Caco-2 (cell line): ENCODE measurements at regions not wholly inside any gene's neighbourhood (a gene's known extent, or its start where the extent isn't known, plus 50 kb on each side); places are given as distances from the start of the nearest gene placed in this dataset.

ENCODE experiments used
- BruUV-seq: library from RNA; stranded (reverse); fragments of 400-500 nt; replicated peaks from 2 replicates; lab custom pipeline; 2021; lab: Mats Ljungman, UMichigan
- CTCF ChIA-PET: fragments of 300-600 bp; sonication (Branson Sonifier 250); formaldehyde crosslinking; loops from one replicate; lab custom pipeline; 2022; ENCODE audit warnings: antibody characterized with exemption; lab: Charles Lee
- POLR2A ChIA-PET: fragments of 300-600 bp; sonication (Branson Sonifier 250); formaldehyde crosslinking; loops from one replicate; lab custom pipeline; 2022; ENCODE audit warnings: antibody characterized with exemption; lab: Charles Lee
- DNase-seq, 2 experiments: peaks; one replicate each; pipeline versions ENCODE4 v3.0.0 to v3.0.0-alpha.2; 2020 to 2022
- H3K27me3 ChIP-seq: replicated peaks from 2 replicates; pipeline ENCODE4 v1.6.0; 2011; ENCODE audit warnings: low read length; ENCODE audit not compliant: control insufficient read depth, insufficient read depth
- H3K36me3 ChIP-seq: 2 replicates; pipeline ENCODE4 v1.5.1; 2011; ENCODE audit warnings: low read length; ENCODE audit not compliant: control insufficient read depth, insufficient read depth
- H3K4me1 ChIP-seq: fragments of 250-450 bp; sonication (Bioruptor Pico); 2 replicates; pipeline ENCODE4 v1.5.1; 2020; ENCODE audit warnings: mild to moderate bottlenecking
- H3K4me3 ChIP-seq: 2 replicates; pipeline ENCODE4 v1.5.1; 2011; ENCODE audit warnings: low read depth, mild to moderate bottlenecking, control low read depth, low read length
- H3K9me3 ChIP-seq: fragments of 250-450 bp; sonication (Bioruptor Pico); 2 replicates; pipeline ENCODE4 v1.5.1; 2020; ENCODE audit warnings: mild to moderate bottlenecking, moderate library complexity
- H3K27ac Mint-ChIP-seq: one replicate; pipeline ENCODE4 v1.8.0; 2022; ENCODE audit warnings: mixed read lengths; ENCODE audit not compliant: unreplicated experiment
- H3K27me3 Mint-ChIP-seq: one replicate; pipeline ENCODE4 v1.8.0; 2022; ENCODE audit warnings: mixed read lengths; ENCODE audit not compliant: insufficient read depth, unreplicated experiment
- H3K36me3 Mint-ChIP-seq: one replicate; pipeline ENCODE4 v1.8.0; 2022; ENCODE audit warnings: mild to moderate bottlenecking, mixed read lengths; ENCODE audit not compliant: insufficient read depth, unreplicated experiment
- H3K4me1 Mint-ChIP-seq: one replicate; pipeline ENCODE4 v1.8.0; 2022; ENCODE audit warnings: low read depth, mixed read lengths; ENCODE audit not compliant: unreplicated experiment
- H3K4me3 Mint-ChIP-seq: one replicate; pipeline ENCODE4 v1.8.0; 2022; ENCODE audit warnings: mild to moderate bottlenecking, moderate library complexity, mixed read lengths; ENCODE audit not compliant: unreplicated experiment
- H3K9me3 Mint-ChIP-seq: one replicate; pipeline ENCODE4 v1.8.0; 2022; ENCODE audit warnings: mixed read lengths; ENCODE audit not compliant: unreplicated experiment
- intact Hi-C: fragments of 100-400 bp; cut with micrococcal nuclease; formaldehyde crosslinking; loops from one replicate; pipeline ENCODE4 v1.10.0; 2022; ENCODE audit not compliant: unreplicated experiment
- TF ChIP-seq, protein P1 (sequence below), 2 experiments: fragments of 200-600 bp in 1 of 2; IDR thresholded peaks; 1 replicate in 1 of 2; 2 replicates in 1 of 2; pipeline versions ENCODE4 v1.5.1 to v1.8.0; 2011 to 2022; ENCODE audit warnings: antibody characterized with exemption in 1 of 2, control low read depth in 1 of 2, inconsistent platforms in 1 of 2, low read depth in 1 of 2, low read length in 1 of 2, mild to moderate bottlenecking in 1 of 2, moderate library complexity in 1 of 2; ENCODE audit not compliant: insufficient read depth in 1 of 2, severe bottlenecking in 1 of 2, unreplicated experiment in 1 of 2

DNA sequence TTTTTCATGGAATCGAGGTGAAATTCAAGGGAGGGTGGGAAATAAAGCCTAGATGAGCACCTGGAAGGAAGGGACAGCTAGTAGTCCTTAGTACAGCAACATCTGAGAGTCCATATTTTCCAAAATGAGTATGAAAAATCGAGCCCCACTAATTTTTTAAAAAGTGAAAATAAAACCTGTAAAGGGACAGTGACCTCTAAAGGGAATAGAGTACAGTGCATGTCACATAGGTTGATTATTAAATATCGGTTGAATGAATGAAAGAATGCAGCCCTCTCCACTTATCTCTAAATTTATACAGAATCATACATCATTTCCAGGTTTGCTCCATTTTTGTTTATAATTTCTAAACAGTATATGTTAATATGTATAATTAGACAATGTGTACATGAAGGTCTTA lies 1088.5 kb upstream of the GHITM start:
- H3K36me3 Mint-ChIP-seq = no peaks in the 10 kb centered on the region
- no peaks in the 10 kb centered on the region for H3K9me3 ChIP-seq
- no peaks in the 10 kb centered on the region for H3K9me3 Mint-ChIP-seq
- ChIA-PET POLR2A (no interaction called here), CTCF (no interaction called here)
- no TSS peak for BruUV-seq
- H3K27me3 Mint-ChIP-seq = no peaks in the 10 kb centered on the region
- H3K27me3 ChIP-seq = no peaks in the 10 kb centered on the region
- no peaks in the 10 kb centered on the region for H3K4me1 Mint-ChIP-seq
- no peaks in the 10 kb centered on the region for H3K36me3 ChIP-seq
- TF ChIP-seq, protein P1, sequence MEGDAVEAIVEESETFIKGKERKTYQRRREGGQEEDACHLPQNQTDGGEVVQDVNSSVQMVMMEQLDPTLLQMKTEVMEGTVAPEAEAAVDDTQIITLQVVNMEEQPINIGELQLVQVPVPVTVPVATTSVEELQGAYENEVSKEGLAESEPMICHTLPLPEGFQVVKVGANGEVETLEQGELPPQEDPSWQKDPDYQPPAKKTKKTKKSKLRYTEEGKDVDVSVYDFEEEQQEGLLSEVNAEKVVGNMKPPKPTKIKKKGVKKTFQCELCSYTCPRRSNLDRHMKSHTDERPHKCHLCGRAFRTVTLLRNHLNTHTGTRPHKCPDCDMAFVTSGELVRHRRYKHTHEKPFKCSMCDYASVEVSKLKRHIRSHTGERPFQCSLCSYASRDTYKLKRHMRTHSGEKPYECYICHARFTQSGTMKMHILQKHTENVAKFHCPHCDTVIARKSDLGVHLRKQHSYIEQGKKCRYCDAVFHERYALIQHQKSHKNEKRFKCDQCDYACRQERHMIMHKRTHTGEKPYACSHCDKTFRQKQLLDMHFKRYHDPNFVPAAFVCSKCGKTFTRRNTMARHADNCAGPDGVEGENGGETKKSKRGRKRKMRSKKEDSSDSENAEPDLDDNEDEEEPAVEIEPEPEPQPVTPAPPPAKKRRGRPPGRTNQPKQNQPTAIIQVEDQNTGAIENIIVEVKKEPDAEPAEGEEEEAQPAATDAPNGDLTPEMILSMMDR (IDR thresholded peaks at IDR 0.05; ENCODE audit: insufficient read depth in 1 of 2, low read depth in 1 of 2, low read length in 1 of 2, severe bottlenecking in 1 of 2, unreplicated experiment in 1 of 2) = no peak
- no peak overlapping the region for H3K4me3 ChIP-seq
- H3K27ac Mint-ChIP-seq = no peak overlapping the region
- intact Hi-C loops = no loop called here
- H3K4me3 Mint-ChIP-seq = no peak overlapping the region
- H3K4me1 ChIP-seq = no peaks in the 10 kb centered on the region
- no peak for DNase-seq

DNA sequence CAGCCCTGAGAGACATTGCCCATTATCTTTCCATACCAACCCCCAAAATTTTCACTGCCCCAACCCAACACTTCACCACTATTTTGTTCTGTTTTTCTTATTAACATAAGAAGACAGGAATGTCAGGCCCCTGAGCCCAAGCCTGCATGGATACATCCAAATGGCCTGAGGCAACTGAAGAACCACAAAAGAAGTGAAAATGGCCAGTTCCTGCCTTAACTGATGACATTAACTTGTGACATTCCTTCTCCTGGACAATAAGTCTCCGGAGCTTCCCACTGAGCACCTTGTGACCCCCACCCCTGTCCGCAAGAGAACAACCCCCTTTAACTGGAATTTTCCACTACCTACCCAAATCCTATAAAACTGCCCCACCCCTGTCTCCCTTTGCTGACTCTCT lies 1076.4 kb upstream of the GHITM start:
- intact Hi-C loops = no loop called here
- H3K4me1 Mint-ChIP-seq = no peaks in the 10 kb centered on the region
- no peak overlapping the region for H3K4me3 ChIP-seq
- no peak overlapping the region for H3K4me3 Mint-ChIP-seq
- CTCF ChIA-PET = no interaction called here
- H3K9me3 Mint-ChIP-seq = no peaks in the 10 kb centered on the region
- H3K27me3 ChIP-seq = no peaks in the 10 kb centered on the region
- no peaks in the 10 kb centered on the region for H3K9me3 ChIP-seq
- H3K36me3 ChIP-seq = no peaks in the 10 kb centered on the region
- peaks cover 10% of the 10 kb centered on the region for H3K27me3 Mint-ChIP-seq
- BruUV-seq = no TSS peak
- POLR2A ChIA-PET = no interaction called here
- DNase-seq = no peak
- no peaks in the 10 kb centered on the region for H3K4me1 ChIP-seq
- TF ChIP-seq, protein P1 (IDR thresholded peaks at IDR 0.05; ENCODE audit: insufficient read depth in 1 of 2, low read depth in 1 of 2, low read length in 1 of 2, severe bottlenecking in 1 of 2, unreplicated experiment in 1 of 2) = no peak
- H3K36me3 Mint-ChIP-seq = no peaks in the 10 kb centered on the region
- no peak overlapping the region for H3K27ac Mint-ChIP-seq

DNA sequence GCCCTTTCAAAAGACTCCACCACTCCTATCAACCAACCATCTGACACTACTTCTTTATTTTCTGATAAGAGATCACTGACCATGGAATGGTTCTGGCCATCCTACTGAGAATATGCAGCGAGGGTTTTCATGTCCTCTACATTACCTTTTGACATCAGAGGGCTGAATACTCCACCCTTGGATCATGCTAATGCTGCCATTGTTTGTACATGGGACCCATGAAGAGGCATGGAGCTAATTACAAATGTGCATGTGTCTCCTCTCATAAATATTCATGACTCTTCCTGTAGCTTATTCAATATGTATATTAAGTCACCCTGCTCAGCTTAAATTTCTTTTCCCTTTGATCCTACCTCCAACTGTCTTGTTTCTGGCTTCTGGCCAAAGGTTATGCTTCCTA lies 1065.8 kb upstream of the GHITM start:
- Histone ChIP-seq H3K4me1 (peaks cover 2% of the 10 kb centered on the region; the same call in 1 of the 2 replicates), H3K4me3 (no peak overlapping the region), H3K36me3 (no peaks in the 10 kb centered on the region), H3K9me3 (no peaks in the 10 kb centered on the region; the same call in 1 of the 2 replicates), H3K27me3 (no peaks in the 10 kb centered on the region)
- H3K27ac Mint-ChIP-seq = no peak overlapping the region
- no peaks in the 10 kb centered on the region for H3K27me3 Mint-ChIP-seq
- no peak overlapping the region for H3K4me3 Mint-ChIP-seq
- no TSS peak for BruUV-seq
- ChIA-PET CTCF (no interaction called here), POLR2A (no interaction called here)
- peaks cover 10% of the 10 kb centered on the region for H3K9me3 Mint-ChIP-seq
- no peaks in the 10 kb centered on the region for H3K4me1 Mint-ChIP-seq
- intact Hi-C loops = no loop called here
- no peaks in the 10 kb centered on the region for H3K36me3 Mint-ChIP-seq
- TF ChIP-seq, protein P1 (IDR thresholded peaks at IDR 0.05; ENCODE audit: insufficient read depth in 1 of 2, low read depth in 1 of 2, low read length in 1 of 2, severe bottlenecking in 1 of 2, unreplicated experiment in 1 of 2) = no peak
- no peak for DNase-seq
